Stimulated activated naive B cell treated with anti-CD40 and anti-IgM and Interleukin-4, amounts not matched to agents 10 μg/mL and 1 μg/mL and 100 μg/mL, for 72 hours (primary cell): ENCODE measurements at regions not wholly inside any gene's neighbourhood (a gene's known extent, or its start where the extent isn't known, plus 50 kb on each side); places are given as distances from the start of the nearest gene placed in this dataset.
"Not testable (repeated sequence)": the region's sequence is repeated elsewhere in the genome, so short reads cannot be mapped to it uniquely, and the experiment has no call there.

Experiments
- ATAC-seq, 2 donors: fragments of 150-1000 bp; cut with Tn5 transposase; replicated peaks; 2 replicates each; pipeline ENCODE4 v1.10.0; 2021; ENCODE audit warnings: moderate library complexity in 1 of 2
- DNase-seq: peaks from one replicate; pipeline ENCODE4 v3.0.0; 2021
- H3K27ac Mint-ChIP-seq: one replicate; pipeline ENCODE4 v1.8.0; 2022; ENCODE audit warnings: mild to moderate bottlenecking, mixed read lengths
- H3K27me3 Mint-ChIP-seq, 2 donors: one replicate each; pipeline ENCODE4 v1.8.0; 2022; ENCODE audit warnings: mixed read lengths in 2 of 2
- H3K36me3 Mint-ChIP-seq, 2 donors: one replicate each; pipeline ENCODE4 v1.8.0; 2022; ENCODE audit warnings: mixed read lengths in 2 of 2, mild to moderate bottlenecking in 1 of 2
- H3K4me1 Mint-ChIP-seq, 2 donors: one replicate each; pipeline ENCODE4 v1.8.0; 2022; ENCODE audit warnings: mixed read lengths in 2 of 2, mild to moderate bottlenecking in 1 of 2
- H3K4me3 Mint-ChIP-seq, 2 donors: one replicate each; pipeline ENCODE4 v1.8.0; 2022; ENCODE audit warnings: mild to moderate bottlenecking in 2 of 2, mixed read lengths in 2 of 2, moderate library complexity in 1 of 2
- H3K9me3 Mint-ChIP-seq, 2 donors: one replicate each; pipeline ENCODE4 v1.8.0; 2022; ENCODE audit warnings: mixed read lengths in 2 of 2, mild to moderate bottlenecking in 1 of 2

DNA sequence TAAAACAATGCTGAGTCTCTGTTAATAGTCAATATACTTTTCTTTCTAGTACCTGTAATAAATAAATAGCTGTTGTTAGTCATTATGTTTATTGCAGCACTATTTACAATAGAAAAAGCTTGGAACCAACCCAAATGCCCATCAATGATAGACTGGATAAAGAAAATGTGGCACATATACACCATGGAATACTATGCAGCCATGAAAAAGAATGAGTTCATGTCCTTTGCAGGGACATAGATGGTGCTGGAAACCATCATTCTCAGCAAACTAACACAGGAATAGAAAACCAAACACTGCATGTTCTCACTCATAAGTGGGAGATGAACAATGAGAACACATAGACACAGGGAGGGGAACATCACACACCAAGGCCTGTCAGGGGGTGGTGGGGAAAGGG lies 1341.9 kb upstream of the PCDH7 start:
- H3K4me3 Mint-ChIP-seq, H3K27ac Mint-ChIP-seq, H3K4me1 Mint-ChIP-seq, H3K36me3 Mint-ChIP-seq, DNase-seq, H3K9me3 Mint-ChIP-seq, ATAC-seq, H3K27me3 Mint-ChIP-seq: not testable (repeated sequence)

GRCh38 chr4:29390921-29391320 lies 1329.2 kb upstream of the PCDH7 start:
- no peaks in the 10 kb centered on the region for H3K27me3 Mint-ChIP-seq
- H3K4me1 Mint-ChIP-seq = no peaks in the 10 kb centered on the region
- peaks cover 7 to 11% of the 10 kb centered on the region in 2 donors for H3K9me3 Mint-ChIP-seq
- H3K27ac Mint-ChIP-seq = no peak overlapping the region
- DNase-seq = no peak
- ATAC-seq = no peak
- no peaks in the 10 kb centered on the region for H3K36me3 Mint-ChIP-seq
- no peak overlapping the region for H3K4me3 Mint-ChIP-seq

DNA sequence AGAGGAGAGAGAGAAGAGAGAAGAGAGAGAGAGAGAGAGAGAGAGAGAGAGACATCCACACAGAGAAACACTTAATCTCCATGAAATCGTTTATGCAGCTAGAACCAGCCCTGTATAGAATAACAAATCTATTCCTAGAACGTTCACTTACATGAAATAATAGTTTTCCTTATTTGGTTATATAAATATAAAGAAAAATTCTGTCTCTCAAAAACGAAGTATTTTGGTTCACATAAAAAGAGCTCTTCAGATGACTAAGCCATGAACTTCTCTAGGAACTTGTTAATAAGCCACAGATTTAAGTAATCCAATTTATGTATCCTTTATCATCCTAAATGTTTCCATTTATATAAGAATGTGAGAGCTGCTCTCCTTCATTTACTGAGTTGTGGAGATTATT lies 1315.1 kb upstream of the PCDH7 start:
- peaks cover 4 to 5% of the 10 kb centered on the region in 2 donors for H3K9me3 Mint-ChIP-seq
- DNase-seq = no peak
- no peak overlapping the region for H3K4me3 Mint-ChIP-seq
- no peak overlapping the region for H3K27ac Mint-ChIP-seq
- no peak for ATAC-seq
- no peaks in the 10 kb centered on the region for H3K4me1 Mint-ChIP-seq
- no peaks in the 10 kb centered on the region for H3K27me3 Mint-ChIP-seq
- no peaks in the 10 kb centered on the region for H3K36me3 Mint-ChIP-seq

- H3K4me3 Mint-ChIP-seq = no peak overlapping the region
Observed at GRCh38 chr4:29415771-29416170, 1304.4 kb upstream of the PCDH7 start.

DNA sequence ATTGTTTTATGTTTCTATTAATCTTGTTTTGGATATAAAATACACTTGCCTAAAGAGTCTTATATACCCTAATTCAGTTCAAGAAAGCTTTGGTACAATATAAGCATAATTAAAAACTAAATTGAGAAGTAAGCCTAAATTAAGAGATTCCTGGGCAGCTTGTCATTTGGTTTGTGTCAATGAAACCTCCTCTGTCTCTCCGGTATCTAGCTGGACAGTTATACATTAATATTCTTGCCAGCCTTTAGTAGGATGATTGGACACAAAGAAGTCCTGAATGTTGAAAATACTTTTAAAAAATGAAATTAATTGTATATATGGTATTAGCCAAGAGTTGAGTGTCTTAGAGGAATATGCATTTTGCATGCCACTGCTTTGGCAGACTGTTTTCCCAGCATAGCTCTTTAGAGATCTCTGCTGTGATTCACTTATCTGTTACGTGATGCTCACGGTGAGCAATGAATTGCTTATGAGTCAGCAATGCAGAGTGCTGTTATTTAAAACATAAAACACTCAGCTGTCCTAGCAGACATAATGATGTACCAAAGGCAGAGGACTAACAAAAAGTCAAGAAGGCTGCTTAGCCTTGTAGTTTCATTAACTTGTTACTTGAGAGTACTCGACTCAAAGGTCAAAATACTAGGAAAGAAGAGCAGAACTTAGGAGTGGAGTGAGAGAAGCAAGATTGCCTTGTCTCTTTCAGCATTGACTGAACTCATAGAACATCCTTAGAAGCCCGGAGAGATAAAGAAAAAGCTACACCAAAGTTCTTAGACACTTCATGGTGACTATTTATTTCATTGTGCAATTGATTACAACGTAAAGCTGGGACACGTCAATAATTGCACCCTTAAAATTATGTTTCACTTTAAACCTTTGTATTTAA lies 1296.1 kb upstream of the PCDH7 start:
- no peaks in the 10 kb centered on the region for H3K36me3 Mint-ChIP-seq
- no peaks in the 10 kb centered on the region for H3K4me1 Mint-ChIP-seq
- H3K4me3 Mint-ChIP-seq = no peak overlapping the region
- peaks cover 0 to 1% of the 10 kb centered on the region in 2 donors for H3K9me3 Mint-ChIP-seq
- no peaks in the 10 kb centered on the region for H3K27me3 Mint-ChIP-seq
- no peak for DNase-seq
- no peak for ATAC-seq
- no peak overlapping the region for H3K27ac Mint-ChIP-seq

More at GRCh38 chr4:29415771-29416170, 1304.4 kb upstream of the PCDH7 start:
- Mint-ChIP-seq H3K27me3 (no peaks in the 10 kb centered on the region), H3K9me3 (no peaks in the 10 kb centered on the region), H3K4me1 (no peaks in the 10 kb centered on the region), H3K36me3 (no peaks in the 10 kb centered on the region), H3K27ac (no peak overlapping the region)
- DNase-seq (no peak), ATAC-seq (no peak)

DNA sequence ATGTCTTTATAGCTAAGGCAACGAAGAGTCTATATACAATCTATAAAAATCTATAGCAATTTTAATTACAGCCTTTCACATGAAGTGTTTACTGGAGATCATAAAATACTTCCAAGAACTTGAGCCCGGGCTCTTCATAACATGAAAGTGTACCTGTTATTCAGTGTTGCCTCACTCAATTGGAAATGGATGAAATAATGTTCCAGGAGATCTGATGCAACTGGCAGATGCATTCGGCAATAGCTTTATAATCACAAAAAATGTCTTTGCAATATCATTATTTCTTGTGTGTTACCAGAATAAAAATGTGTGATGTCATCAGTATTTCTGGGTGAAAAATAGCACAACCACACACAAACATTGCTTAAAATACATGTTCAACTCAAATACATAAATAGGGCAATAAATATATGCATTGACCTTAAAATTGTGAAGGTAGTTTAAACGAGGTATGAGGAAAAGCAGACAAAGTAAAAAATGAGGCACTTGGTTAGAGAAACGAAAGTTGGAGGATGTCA lies 1266.8 kb upstream of the PCDH7 start:
- no peak overlapping the region for H3K4me3 Mint-ChIP-seq
- no peak overlapping the region for H3K27ac Mint-ChIP-seq
- DNase-seq (no peak), ATAC-seq (no peak)
- no peaks in the 10 kb centered on the region for H3K4me1 Mint-ChIP-seq
- H3K36me3 Mint-ChIP-seq = no peaks in the 10 kb centered on the region
- peaks cover 0 to 5% of the 10 kb centered on the region in 2 donors for H3K9me3 Mint-ChIP-seq
- no peaks in the 10 kb centered on the region for H3K27me3 Mint-ChIP-seq

DNA sequence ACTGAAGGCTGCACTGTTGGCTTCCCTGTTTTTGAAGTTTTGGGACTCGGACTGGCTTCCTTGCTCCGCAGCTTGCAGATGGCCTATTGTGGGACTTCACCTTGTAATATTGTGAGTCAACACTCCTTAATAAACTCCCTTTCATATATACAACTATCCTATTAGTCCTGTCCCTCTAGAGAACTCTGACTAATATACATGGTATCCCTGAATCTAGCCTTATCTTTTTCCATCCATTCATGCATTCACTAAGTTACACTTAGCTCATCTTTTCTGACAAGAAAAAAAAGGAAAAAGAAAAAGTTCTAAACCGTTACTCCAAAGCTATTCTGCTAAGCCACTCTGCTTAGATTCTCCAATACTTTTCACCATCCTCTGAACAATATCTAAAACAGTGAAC lies 1260.2 kb upstream of the PCDH7 start:
- Mint-ChIP-seq H3K36me3 (no peaks in the 10 kb centered on the region), H3K4me1 (no peaks in the 10 kb centered on the region), H3K27ac (no peak overlapping the region), H3K4me3 (no peak overlapping the region), H3K27me3 (no peaks in the 10 kb centered on the region), H3K9me3 (peaks cover 4% of the 10 kb centered on the region in 2 donors)
- no peak for ATAC-seq
- no peak for DNase-seq

GRCh38 chr4:29467044-29467717 lies 1253.0 kb upstream of the PCDH7 start:
- H3K9me3 Mint-ChIP-seq = peaks cover 0 to 1% of the 10 kb centered on the region in 2 donors
- DNase-seq (no peak), ATAC-seq (no peak)
- no peak overlapping the region for H3K27ac Mint-ChIP-seq
- H3K27me3 Mint-ChIP-seq = no peaks in the 10 kb centered on the region
- H3K4me3 Mint-ChIP-seq = no peak overlapping the region
- H3K4me1 Mint-ChIP-seq = no peaks in the 10 kb centered on the region
- no peaks in the 10 kb centered on the region for H3K36me3 Mint-ChIP-seq
